ENCODE measurements at regions not wholly inside any gene's neighbourhood (a gene's known extent, or its start where the extent isn't known, plus 50 kb on each side); places are given as distances from the start of the nearest gene placed in this dataset.
A peak's percentile ranks its signal among the peaks of the same experiment; 100 is the strongest.

DNA sequence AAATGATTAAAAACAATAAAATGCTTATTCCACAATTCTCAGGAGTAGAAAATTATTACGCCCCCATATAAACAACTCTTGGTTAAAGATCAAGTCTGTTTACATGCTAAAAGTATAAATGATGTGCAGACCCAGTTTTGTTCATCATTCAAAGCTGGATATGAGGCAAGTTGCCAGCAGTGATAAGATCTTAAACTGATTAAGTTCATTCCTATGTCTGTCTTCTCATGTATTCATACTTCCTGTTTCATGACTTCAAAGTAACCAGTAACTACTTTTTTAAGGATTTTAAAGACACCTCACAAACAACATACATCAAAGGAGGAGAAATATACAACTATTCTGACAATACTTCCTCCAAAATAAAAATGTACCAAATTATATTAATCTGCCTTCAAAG lies 55.0 kb upstream of the ARHGAP32 start:
- TF ChIP-seq, protein P1, sequence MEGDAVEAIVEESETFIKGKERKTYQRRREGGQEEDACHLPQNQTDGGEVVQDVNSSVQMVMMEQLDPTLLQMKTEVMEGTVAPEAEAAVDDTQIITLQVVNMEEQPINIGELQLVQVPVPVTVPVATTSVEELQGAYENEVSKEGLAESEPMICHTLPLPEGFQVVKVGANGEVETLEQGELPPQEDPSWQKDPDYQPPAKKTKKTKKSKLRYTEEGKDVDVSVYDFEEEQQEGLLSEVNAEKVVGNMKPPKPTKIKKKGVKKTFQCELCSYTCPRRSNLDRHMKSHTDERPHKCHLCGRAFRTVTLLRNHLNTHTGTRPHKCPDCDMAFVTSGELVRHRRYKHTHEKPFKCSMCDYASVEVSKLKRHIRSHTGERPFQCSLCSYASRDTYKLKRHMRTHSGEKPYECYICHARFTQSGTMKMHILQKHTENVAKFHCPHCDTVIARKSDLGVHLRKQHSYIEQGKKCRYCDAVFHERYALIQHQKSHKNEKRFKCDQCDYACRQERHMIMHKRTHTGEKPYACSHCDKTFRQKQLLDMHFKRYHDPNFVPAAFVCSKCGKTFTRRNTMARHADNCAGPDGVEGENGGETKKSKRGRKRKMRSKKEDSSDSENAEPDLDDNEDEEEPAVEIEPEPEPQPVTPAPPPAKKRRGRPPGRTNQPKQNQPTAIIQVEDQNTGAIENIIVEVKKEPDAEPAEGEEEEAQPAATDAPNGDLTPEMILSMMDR (conservative IDR thresholded peaks at IDR 0.05; ENCODE audit: low read depth, low read length): no peak
- no peak overlapping the region for H3K4me3 ChIP-seq (ENCODE audit: low read depth, low read length)
- peak; percentile 53 for DNase-seq (ENCODE audit: low read depth)

DNA sequence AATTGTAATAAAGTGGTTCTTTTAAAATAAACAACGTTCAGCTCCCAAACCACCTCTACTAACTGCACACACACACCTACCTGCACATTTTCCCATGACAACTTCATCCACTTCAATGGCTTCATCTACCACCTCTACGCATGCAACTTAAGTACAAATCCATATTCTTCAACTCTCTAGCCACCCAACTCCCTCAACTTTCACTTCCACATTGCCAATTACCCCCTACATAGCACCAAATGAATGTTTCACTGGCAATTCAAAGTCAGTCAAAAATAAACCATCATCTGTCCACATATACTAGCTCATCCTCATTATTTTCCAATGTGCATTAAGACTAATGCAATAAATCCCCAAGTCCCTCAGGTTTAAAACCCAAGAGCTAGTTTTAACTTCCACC lies 50.7 kb upstream of the ARHGAP32 start:
- TF ChIP-seq, protein P1 (conservative IDR thresholded peaks at IDR 0.05; ENCODE audit: low read depth, low read length): no peak
- no peak for DNase-seq (ENCODE audit: low read depth)
- H3K4me3 ChIP-seq (ENCODE audit: low read depth, low read length): no peak overlapping the region

Measured in choroid plexus epithelial cell (primary cell).